ENCODE measurements at regions not wholly inside any gene's neighbourhood (a gene's known extent, or its start where the extent isn't known, plus 50 kb on each side); places are given as distances from the start of the nearest gene placed in this dataset.
"Not testable (repeated sequence)": the region's sequence is repeated elsewhere in the genome, so short reads cannot be mapped to it uniquely, and the experiment has no call there.

GRCh38 chr2:14756122-14756541 lies 123.6 kb downstream of the LRATD1 start:
- H3K4me1 Mint-ChIP-seq: no peaks in the 10 kb centered on the region
- ATAC-seq: no peak
- H3K27ac Mint-ChIP-seq: no peak overlapping the region
- POLR2A ChIA-PET: no interaction called here
- DNase-seq: no peak
- H3K36me3 Mint-ChIP-seq (ENCODE audit: low read depth): no peaks in the 10 kb centered on the region
- CTCF ChIA-PET: no interaction called here
- no peaks in the 10 kb centered on the region for H3K9me3 Mint-ChIP-seq (ENCODE audit: low read depth)
- H3K27me3 Mint-ChIP-seq: no peaks in the 10 kb centered on the region
- intact Hi-C loops (cut with DNase I, micrococcal nuclease): no loop called here
- H3K4me3 Mint-ChIP-seq: no peak overlapping the region

- DNase-seq (no peak), ATAC-seq (no peak)
- no peaks in the 10 kb centered on the region for H3K27me3 Mint-ChIP-seq
- no peak overlapping the region for H3K27ac Mint-ChIP-seq
- ChIA-PET CTCF (no interaction called here), POLR2A (no interaction called here)
- no peak overlapping the region for H3K4me3 Mint-ChIP-seq
- no peaks in the 10 kb centered on the region for H3K4me1 Mint-ChIP-seq
- no peaks in the 10 kb centered on the region for H3K36me3 Mint-ChIP-seq (ENCODE audit: low read depth)
- intact Hi-C loops (cut with DNase I, micrococcal nuclease): no loop called here
- no peaks in the 10 kb centered on the region for H3K9me3 Mint-ChIP-seq (ENCODE audit: low read depth)
Observed at GRCh38 chr2:14756981-14757657, 124.6 kb downstream of the LRATD1 start.

GRCh38 chr2:14759082-14759481 lies 126.6 kb downstream of the LRATD1 start:
- H3K36me3 Mint-ChIP-seq (ENCODE audit: low read depth): no peaks in the 10 kb centered on the region
- POLR2A ChIA-PET: no interaction called here
- CTCF ChIA-PET: no interaction called here
- no peak overlapping the region for H3K4me3 Mint-ChIP-seq
- no peak for ATAC-seq
- H3K9me3 Mint-ChIP-seq (ENCODE audit: low read depth): no peaks in the 10 kb centered on the region
- intact Hi-C loops (cut with DNase I, micrococcal nuclease): no loop called here
- H3K4me1 Mint-ChIP-seq: no peaks in the 10 kb centered on the region
- DNase-seq: no peak
- H3K27ac Mint-ChIP-seq: no peak overlapping the region
- no peaks in the 10 kb centered on the region for H3K27me3 Mint-ChIP-seq

DNA sequence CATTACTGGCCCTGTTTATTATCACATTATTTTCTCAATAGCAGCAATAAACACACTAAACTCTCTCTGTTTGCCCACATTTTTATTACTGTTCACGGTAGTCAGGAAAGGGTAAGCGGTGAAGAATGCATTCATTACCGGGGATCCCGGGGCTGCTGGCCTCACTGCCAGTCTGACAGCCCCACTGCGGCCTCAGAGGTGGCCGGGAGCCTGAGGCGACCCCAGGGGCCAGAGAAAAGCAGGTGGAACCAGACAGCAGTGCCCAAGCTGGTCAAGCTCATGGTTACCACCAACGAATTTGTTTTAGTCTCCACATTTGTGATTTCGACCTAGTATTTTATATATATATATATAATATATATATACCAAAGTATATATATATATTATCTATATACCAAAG lies 127.7 kb downstream of the LRATD1 start:
- intact Hi-C loops (cut with DNase I, micrococcal nuclease): no loop called here
- Mint-ChIP-seq H3K9me3 (ENCODE audit: low read depth) (peaks cover 3% of the 10 kb centered on the region), H3K4me1 (no peaks in the 10 kb centered on the region), H3K27ac (no peak overlapping the region), H3K27me3 (no peaks in the 10 kb centered on the region), H3K4me3 (no peak overlapping the region), H3K36me3 (ENCODE audit: low read depth) (no peaks in the 10 kb centered on the region)
- ATAC-seq (no peak), DNase-seq (no peak)
- ChIA-PET POLR2A (no interaction called here), CTCF (no interaction called here)

- H3K9me3 Mint-ChIP-seq (ENCODE audit: low read depth): peaks cover 3% of the 10 kb centered on the region
- no peaks in the 10 kb centered on the region for H3K4me1 Mint-ChIP-seq
- H3K27me3 Mint-ChIP-seq: no peaks in the 10 kb centered on the region
- H3K4me3 Mint-ChIP-seq: no peak overlapping the region
- CTCF ChIA-PET: no interaction called here
- H3K27ac Mint-ChIP-seq: no peak overlapping the region
- intact Hi-C loops (cut with DNase I, micrococcal nuclease): no loop called here
- no peak for DNase-seq
- no peak for ATAC-seq
- no peaks in the 10 kb centered on the region for H3K36me3 Mint-ChIP-seq (ENCODE audit: low read depth)
- POLR2A ChIA-PET: no interaction called here
Observed at GRCh38 chr2:14761118-14761517, 128.6 kb downstream of the LRATD1 start.

DNA sequence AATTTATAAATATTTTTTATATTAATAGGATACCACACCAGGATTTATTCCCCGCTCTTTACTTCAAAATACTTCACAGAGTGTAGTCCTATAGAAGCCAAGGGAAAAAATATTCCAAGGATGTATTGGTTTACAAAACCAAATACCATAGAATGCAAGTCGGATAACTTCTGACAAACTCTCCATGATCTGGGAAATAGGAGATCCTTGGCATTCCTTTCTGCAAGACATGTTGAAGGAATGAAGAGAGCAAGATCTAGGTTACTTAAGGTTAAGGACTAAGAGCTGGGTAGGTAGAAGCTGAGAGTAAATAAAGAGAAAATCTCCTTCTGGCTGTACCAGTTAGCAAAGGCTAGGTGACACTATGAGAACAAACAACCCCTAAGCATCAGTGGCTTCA lies 141.2 kb downstream of the LRATD1 start:
- CTCF ChIA-PET: no interaction called here
- no peak overlapping the region for H3K4me3 Mint-ChIP-seq
- intact Hi-C loops (cut with DNase I, micrococcal nuclease): no loop called here
- no peaks in the 10 kb centered on the region for H3K36me3 Mint-ChIP-seq (ENCODE audit: low read depth)
- no peak for DNase-seq
- no peaks in the 10 kb centered on the region for H3K4me1 Mint-ChIP-seq
- no peak overlapping the region for H3K27ac Mint-ChIP-seq
- POLR2A ChIA-PET: no interaction called here
- no peak for ATAC-seq
- H3K27me3 Mint-ChIP-seq: no peaks in the 10 kb centered on the region
- no peaks in the 10 kb centered on the region for H3K9me3 Mint-ChIP-seq (ENCODE audit: low read depth)

GRCh38 chr2:14774436-14774968 lies 142.0 kb downstream of the LRATD1 start:
- H3K27me3 Mint-ChIP-seq: no peaks in the 10 kb centered on the region
- CTCF ChIA-PET: no interaction called here

GRCh38 chr2:14776216-14776615 lies 143.7 kb downstream of the LRATD1 start:
- Mint-ChIP-seq H3K27me3 (no peaks in the 10 kb centered on the region), H3K9me3 (ENCODE audit: low read depth) (peaks cover 1% of the 10 kb centered on the region), H3K27ac (no peak overlapping the region), H3K36me3 (ENCODE audit: low read depth) (no peaks in the 10 kb centered on the region), H3K4me3 (no peak overlapping the region), H3K4me1 (no peaks in the 10 kb centered on the region)
- ATAC-seq (no peak), DNase-seq (no peak)
- ChIA-PET POLR2A (no interaction called here), CTCF (no interaction called here)
- intact Hi-C loops (cut with DNase I, micrococcal nuclease): no loop called here

More at GRCh38 chr2:14774436-14774968, 142.0 kb downstream of the LRATD1 start:
- Mint-ChIP-seq H3K4me1 (no peaks in the 10 kb centered on the region), H3K4me3 (no peak overlapping the region), H3K36me3 (ENCODE audit: low read depth) (no peaks in the 10 kb centered on the region), H3K9me3 (ENCODE audit: low read depth) (no peaks in the 10 kb centered on the region), H3K27ac (no peak overlapping the region)
- intact Hi-C loops (cut with DNase I, micrococcal nuclease): no loop called here
- ATAC-seq (no peak), DNase-seq (no peak)
- POLR2A ChIA-PET: no interaction called here

DNA sequence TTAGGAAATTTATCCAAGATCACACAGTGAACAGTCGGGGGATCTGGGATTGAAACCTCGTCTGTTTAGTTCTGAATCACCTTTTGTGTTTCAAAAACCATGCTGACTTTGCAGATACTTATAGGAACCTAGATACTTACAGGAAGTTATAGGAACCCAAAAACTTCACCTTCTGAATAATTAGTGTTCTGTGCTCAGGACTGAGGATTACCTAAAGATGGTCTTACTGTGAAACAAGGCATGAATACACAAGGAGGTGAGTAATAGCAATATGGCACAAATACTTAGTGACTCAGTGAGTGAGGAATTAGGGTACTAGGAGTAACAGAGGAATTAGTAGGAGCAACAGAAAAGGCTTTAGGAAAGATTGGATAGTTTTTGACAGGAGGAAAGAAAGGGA lies 145.5 kb downstream of the LRATD1 start:
- Mint-ChIP-seq H3K9me3 (ENCODE audit: low read depth) (peaks cover 8% of the 10 kb centered on the region), H3K27ac (no peak overlapping the region), H3K36me3 (ENCODE audit: low read depth) (no peaks in the 10 kb centered on the region), H3K4me3 (no peak overlapping the region), H3K27me3 (no peaks in the 10 kb centered on the region), H3K4me1 (no peaks in the 10 kb centered on the region)
- intact Hi-C loops (cut with DNase I, micrococcal nuclease): no loop called here
- ChIA-PET POLR2A (no interaction called here), CTCF (no interaction called here)
- ATAC-seq (no peak), DNase-seq (no peak)

- no peaks in the 10 kb centered on the region for H3K4me1 Mint-ChIP-seq
- no peaks in the 10 kb centered on the region for H3K36me3 Mint-ChIP-seq (ENCODE audit: low read depth)
- no peak overlapping the region for H3K4me3 Mint-ChIP-seq
- no peak overlapping the region for H3K27ac Mint-ChIP-seq
- ChIA-PET POLR2A (no interaction called here), CTCF (interaction anchor here (0.6 kb wide), 1 partner anchor 11 kb away, joined by 3 read pairs; no protein-coding TSS in a partner anchor)
- ATAC-seq: no peak
- intact Hi-C loops (cut with DNase I, micrococcal nuclease): no loop called here
- no peak for DNase-seq
- H3K9me3 Mint-ChIP-seq (ENCODE audit: low read depth): peaks cover 8% of the 10 kb centered on the region
- no peaks in the 10 kb centered on the region for H3K27me3 Mint-ChIP-seq
Observed at GRCh38 chr2:14779252-14779651, 146.7 kb downstream of the LRATD1 start.

DNA sequence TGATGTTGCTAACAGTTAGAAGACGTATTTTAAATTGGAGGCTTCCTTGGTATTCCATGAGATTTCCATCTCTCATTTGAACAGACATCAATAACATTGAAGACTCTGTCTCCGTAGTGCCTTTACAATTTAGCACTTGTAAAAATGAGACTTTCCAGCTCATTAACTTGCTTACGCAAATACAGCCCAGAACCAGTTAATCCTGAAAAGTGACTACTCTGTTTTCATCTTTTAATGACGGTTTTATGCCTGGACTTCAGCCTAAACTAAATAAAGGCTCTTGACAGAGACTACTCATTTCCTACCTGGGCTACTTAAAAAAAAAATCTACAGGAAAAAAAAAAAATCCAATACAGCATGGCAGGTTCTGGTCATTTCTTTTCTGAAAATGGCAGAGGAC lies 148.6 kb downstream of the LRATD1 start:
- H3K9me3 Mint-ChIP-seq (ENCODE audit: low read depth): peaks cover 8% of the 10 kb centered on the region
- no peaks in the 10 kb centered on the region for H3K4me1 Mint-ChIP-seq
- no peak overlapping the region for H3K4me3 Mint-ChIP-seq
- intact Hi-C loops (cut with DNase I, micrococcal nuclease): no loop called here
- DNase-seq: no peak
- no peak for ATAC-seq
- POLR2A ChIA-PET: no interaction called here
- H3K36me3 Mint-ChIP-seq (ENCODE audit: low read depth): no peaks in the 10 kb centered on the region
- CTCF ChIA-PET: no interaction called here
- H3K27me3 Mint-ChIP-seq: no peaks in the 10 kb centered on the region
- H3K27ac Mint-ChIP-seq: no peak overlapping the region

DNA sequence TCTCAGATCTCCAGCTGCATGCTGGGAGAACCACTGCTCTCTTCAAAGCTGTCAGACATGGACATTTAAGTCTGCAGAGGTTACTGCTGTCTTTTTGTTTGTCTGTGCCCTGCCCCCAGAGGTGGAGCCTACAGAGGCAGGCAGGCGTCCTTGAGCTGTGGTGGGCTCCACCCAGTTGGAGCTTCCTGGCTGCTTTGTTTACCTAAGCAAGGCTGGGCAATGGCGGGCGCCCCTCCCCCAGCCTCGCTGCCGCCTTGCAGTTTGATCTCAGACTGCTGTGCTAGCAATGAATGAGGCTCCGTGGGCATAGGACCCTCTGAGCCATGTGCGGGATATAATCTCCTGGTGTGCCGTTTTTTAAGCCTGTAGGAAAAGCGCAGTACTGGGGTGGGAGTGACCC lies 156.3 kb downstream of the LRATD1 start:
- DNase-seq; H3K27me3 Mint-ChIP-seq; H3K36me3 Mint-ChIP-seq (ENCODE audit: low read depth); CTCF ChIA-PET; ATAC-seq; H3K4me1 Mint-ChIP-seq; intact Hi-C loops (cut with DNase I, micrococcal nuclease); H3K4me3 Mint-ChIP-seq; POLR2A ChIA-PET; H3K27ac Mint-ChIP-seq: not testable (repeated sequence)
- H3K9me3 Mint-ChIP-seq (ENCODE audit: low read depth): peaks cover 20% of the 10 kb centered on the region

All from activated CD4-positive, alpha-beta T cell treated with anti-CD3 and anti-CD28 coated beads for 36 hours (primary cell).